GM18868 (cell line): ENCODE measurements at regions not wholly inside any gene's neighbourhood (a gene's known extent, or its start where the extent isn't known, plus 50 kb on each side); places are given as distances from the start of the nearest gene placed in this dataset.

Source experiments
- ATAC-seq: cut with Tn5 transposase; IDR thresholded peaks from one replicate; pipeline ENCODE4 v1.9.1; 2021; ENCODE audit warnings: mild to moderate bottlenecking, moderate library complexity; ENCODE audit not compliant: unreplicated experiment

- peak; percentile 60 for ATAC-seq
Measured at GRCh38 chrX:78493180-78493579, 165.8 kb upstream of the CYSLTR1 start.

DNA sequence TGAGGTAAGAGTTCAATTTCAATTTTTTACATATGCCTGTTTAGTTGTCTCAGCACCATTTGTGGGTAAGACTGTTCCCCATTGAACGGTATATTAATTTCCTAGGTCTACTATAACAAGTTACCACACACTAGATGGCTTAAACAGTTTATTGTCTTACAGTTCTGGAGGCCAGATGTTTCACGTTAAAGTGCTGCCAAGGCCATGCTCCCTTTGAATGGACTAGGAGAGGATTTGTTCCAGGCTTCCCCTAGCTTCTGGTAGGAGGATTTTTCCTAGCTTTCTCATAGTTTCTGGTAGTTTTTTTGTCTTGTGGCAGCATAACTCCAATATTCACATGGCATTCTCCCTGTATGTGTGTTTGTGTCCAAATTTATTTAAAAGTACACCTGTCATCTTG lies 149.3 kb upstream of the CYSLTR1 start:
- ATAC-seq = no peak

DNA sequence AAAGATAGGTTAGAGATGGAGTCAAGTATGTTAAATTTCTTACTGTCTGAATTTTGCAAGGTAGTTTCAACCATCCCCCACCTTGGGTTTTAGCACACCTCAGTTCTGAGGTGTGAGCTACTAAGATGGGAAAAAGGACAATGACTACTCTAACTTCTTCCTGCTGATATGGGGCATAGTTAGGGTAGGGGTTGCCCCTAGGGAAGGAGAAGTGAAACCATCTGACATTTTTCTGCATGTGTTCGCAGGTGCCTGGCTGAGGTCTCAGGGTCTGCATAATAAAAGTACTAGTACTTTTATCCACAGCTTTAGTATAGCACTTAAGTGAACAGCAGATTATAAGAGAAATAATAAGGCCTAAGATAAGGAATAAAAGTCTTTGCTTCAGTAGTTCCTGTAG lies 129.5 kb upstream of the CYSLTR1 start:
- ATAC-seq = no peak

DNA sequence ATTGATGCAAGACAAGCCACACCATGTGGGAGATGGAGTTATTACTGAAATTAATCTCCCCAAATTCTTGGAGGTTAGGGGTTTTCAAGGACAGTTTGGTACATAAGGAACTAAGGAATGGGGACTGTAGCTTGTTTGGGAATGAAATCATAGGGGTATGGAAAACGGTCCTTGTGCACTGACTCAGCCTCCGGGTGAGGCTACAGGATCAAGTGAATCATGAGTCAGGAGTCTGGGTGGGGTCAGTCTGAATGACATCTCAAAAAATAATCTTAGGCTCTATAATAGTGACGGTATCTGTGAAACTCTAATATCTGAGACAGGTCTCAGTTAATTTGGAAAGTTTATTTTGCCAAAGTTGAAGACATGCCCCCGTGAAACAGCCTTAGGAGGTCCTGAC lies 128.5 kb upstream of the CYSLTR1 start:
- no peak for ATAC-seq

- no peak for ATAC-seq
Measured at GRCh38 chrX:78452356-78452755, 124.9 kb upstream of the CYSLTR1 start.

DNA sequence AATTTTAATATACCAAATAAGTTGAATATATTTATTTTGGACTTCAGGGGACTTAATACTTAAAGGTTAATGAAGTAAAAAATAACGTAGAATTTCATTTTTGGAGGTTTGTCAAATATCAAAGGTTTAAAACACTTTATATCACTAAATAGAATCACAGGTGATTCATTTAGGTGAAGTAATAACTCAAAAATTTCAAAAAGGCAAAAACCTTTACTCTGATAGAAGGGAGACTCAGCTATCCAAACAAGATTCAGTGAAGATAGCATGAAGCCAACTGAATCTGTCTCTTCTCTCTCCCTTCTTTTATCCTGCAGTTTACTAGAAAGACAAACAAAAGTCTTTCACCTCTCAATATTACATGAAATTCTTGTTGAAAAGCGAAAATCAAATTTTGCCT lies 110.2 kb upstream of the CYSLTR1 start:
- no peak for ATAC-seq

GRCh38 chrX:78429172-78429571 lies 101.8 kb upstream of the CYSLTR1 start:
- ATAC-seq = no peak

DNA sequence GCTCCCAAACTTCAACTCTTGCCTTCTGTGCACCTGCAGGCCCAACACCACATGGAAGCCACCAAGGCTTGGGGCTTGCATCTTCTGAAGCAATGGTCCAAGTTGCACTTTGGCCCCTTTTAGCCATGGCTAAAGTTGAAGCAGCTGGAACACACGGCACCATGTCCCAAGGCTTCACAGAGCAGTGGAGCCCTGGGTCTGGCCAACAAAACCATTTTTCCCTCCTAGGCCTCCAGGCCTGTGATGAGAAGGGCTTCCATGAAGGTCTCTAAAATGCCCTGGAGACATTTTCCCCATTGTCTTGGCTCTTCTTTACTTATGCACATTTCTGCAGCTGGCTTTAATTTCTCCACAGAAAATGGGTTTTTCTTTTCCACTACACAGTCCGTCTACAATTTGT lies 61.3 kb upstream of the CYSLTR1 start:
- ATAC-seq = no peak

GRCh38 chrX:78387364-78387763 lies 60.0 kb upstream of the CYSLTR1 start:
- ATAC-seq = no peak

DNA sequence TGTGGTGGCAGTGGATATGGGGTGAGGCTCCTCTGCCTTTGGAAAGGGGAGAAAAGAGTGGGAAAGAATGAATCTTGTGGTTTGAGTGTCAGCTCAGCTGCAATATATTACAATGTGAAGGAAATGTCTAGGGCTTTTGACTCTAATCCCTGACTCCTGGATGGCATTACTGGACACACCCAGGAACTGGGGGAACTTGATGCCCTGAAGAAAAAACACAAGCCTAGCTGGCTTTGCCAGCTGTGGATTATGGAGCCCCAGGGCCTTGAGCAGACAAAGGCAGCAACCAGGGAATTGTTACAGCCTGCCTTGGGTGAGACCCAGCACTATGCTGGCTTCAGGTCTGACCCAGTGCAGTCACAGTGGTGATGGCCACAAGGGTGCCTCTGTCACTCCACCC lies 57.1 kb upstream of the CYSLTR1 start:
- no peak for ATAC-seq

- ATAC-seq = no peak
Measured at GRCh38 chrX:78383594-78383993, 56.2 kb upstream of the CYSLTR1 start.

GRCh38 chrX:78378476-78379115 lies 51.2 kb upstream of the CYSLTR1 start:
- ATAC-seq = no peak
